Stomach (tissue), 8 donors: ENCODE measurements at regions not wholly inside any gene's neighbourhood (a gene's known extent, or its start where the extent isn't known, plus 50 kb on each side); places are given as distances from the start of the nearest gene placed in this dataset.
A peak's percentile ranks its signal among the peaks of the same experiment; 100 is the strongest.

Experiments used
- DNase-seq, 2 donors: peaks; one replicate each; pipeline versions ENCODE4 v3.0.0 to v3.0.0-alpha.2; 2013 to 2019
- H3K27ac ChIP-seq, 5 donors: fragments of 200-600 bp in 4 of 5; sonication (generic) in 4 of 5; one replicate each; pipeline ENCODE4 v1.5.1; 2013 to 2019; ENCODE audit warnings: mild to moderate bottlenecking in 1 of 5, moderate library complexity in 1 of 5
- H3K27me3 ChIP-seq, 3 donors: fragments of 200-600 bp; sonication (generic); one replicate each; pipeline ENCODE4 v1.5.1; 2017 to 2019; ENCODE audit warnings: mixed run types in 1 of 3
- H3K36me3 ChIP-seq, 4 donors: fragments of 200-600 bp; sonication (generic); 1 replicate in 3 of 4; 2 replicates in 1 of 4; pipeline ENCODE4 v1.5.1; 2016 to 2019
- H3K4me1 ChIP-seq, 4 donors: fragments of 200-600 bp; sonication (generic); one replicate each; pipeline ENCODE4 v1.5.1; 2016 to 2019
- H3K4me3 ChIP-seq, 4 donors: fragments of 200-600 bp; sonication (generic) in 3 of 4; one replicate each; pipeline ENCODE4 v1.5.1; 2016 to 2019; ENCODE audit warnings: mild to moderate bottlenecking in 1 of 4
- H3K9me3 ChIP-seq, 4 donors: fragments of 200-600 bp; sonication (generic); one replicate each; pipeline ENCODE4 v1.5.1; 2016 to 2019
- EP300 ChIP-seq: sonication (generic); formaldehyde crosslinking; IDR thresholded peaks from one replicate; pipeline ENCODE4 v1.6.1; 2017; ENCODE audit warnings: antibody characterized with exemption
- POLR2A ChIP-seq, 4 donors: fragments of 450-650 bp; IDR thresholded peaks; one replicate each; pipeline ENCODE4 v1.6.1; 2016; ENCODE audit warnings: antibody characterized with exemption in 4 of 4, control low read depth in 2 of 4, mild to moderate bottlenecking in 1 of 4, moderate library complexity in 1 of 4
- POLR2AphosphoS5 ChIP-seq, 3 donors: sonication (generic); formaldehyde crosslinking; IDR thresholded peaks; one replicate each; pipeline ENCODE4 v1.6.1; 2016; ENCODE audit warnings: antibody characterized with exemption in 3 of 3
- WGBS, 5 donors: extraction: QIAGEN DNeasy Blood & Tissue Kit in 3 of 5; methylation state at CpG; one replicate each; pipeline versions ENCODE4 v1.1.5 to v1.1.7; 2013 to 2018; 5-methylcytosine and 5-hydroxymethylcytosine counted together
- intact Hi-C: fragments of 100-400 bp; cut with DNase I; formaldehyde crosslinking; loops from one replicate; pipeline ENCODE4 v1.15.1; 2023; ENCODE audit warnings: low total_unique reads
- TF ChIP-seq, protein P1 (sequence below), 7 experiments: fragments of 450-650 bp in 4 of 7; fragments of 200-600 bp in 3 of 7; sonication (generic) in 3 of 7; IDR thresholded peaks; one replicate each; pipeline ENCODE4 v1.5.1; 2016 to 2019; ENCODE audit warnings: antibody characterized with exemption in 7 of 7, control low read depth in 2 of 7, mild to moderate bottlenecking in 1 of 7
- donor health status: healthy with polysubstance abuse.
- donor health status: Bipolar disorder and iron deficiency.
- donor health status: healthy.

DNA sequence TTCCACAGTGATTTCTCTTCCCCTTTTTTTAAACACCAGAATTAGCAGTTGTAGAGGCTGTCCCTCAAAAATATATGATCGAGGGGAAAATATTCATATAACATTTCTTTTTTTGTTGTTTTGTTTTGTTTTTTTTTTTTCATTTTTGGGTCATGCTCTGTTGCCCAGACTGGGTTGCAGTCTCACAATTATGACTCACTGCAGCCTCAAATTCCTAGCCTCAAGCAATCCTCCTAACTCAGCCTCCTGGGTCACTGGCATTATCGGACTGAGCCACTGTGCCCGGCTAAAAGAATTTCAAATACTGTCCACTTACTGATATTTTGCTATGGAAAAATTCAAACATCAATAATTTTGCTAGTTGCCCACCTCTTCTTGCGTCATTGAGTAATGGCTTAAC lies 134.0 kb downstream of the HFE start:
- no peak overlapping the region for H3K27ac ChIP-seq
- no peaks in the 10 kb centered on the region for H3K36me3 ChIP-seq
- peaks cover 0 to 34% (median 9%) of the 10 kb centered on the region in 4 donors for H3K4me1 ChIP-seq
- TF ChIP-seq EP300 (no peak), POLR2A (IDR thresholded peaks at IDR 0.05) (no peak), POLR2AphosphoS5 (IDR thresholded peaks at IDR 0.05) (no peak)
- TF ChIP-seq, protein P1, sequence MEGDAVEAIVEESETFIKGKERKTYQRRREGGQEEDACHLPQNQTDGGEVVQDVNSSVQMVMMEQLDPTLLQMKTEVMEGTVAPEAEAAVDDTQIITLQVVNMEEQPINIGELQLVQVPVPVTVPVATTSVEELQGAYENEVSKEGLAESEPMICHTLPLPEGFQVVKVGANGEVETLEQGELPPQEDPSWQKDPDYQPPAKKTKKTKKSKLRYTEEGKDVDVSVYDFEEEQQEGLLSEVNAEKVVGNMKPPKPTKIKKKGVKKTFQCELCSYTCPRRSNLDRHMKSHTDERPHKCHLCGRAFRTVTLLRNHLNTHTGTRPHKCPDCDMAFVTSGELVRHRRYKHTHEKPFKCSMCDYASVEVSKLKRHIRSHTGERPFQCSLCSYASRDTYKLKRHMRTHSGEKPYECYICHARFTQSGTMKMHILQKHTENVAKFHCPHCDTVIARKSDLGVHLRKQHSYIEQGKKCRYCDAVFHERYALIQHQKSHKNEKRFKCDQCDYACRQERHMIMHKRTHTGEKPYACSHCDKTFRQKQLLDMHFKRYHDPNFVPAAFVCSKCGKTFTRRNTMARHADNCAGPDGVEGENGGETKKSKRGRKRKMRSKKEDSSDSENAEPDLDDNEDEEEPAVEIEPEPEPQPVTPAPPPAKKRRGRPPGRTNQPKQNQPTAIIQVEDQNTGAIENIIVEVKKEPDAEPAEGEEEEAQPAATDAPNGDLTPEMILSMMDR (IDR thresholded peaks at IDR 0.05): no peak
- intact Hi-C loops: no loop called here
- 96 to 97% (median 96%) methylated on average over 4 of the region's 4 CpGs for WGBS, 5 donors
- H3K9me3 ChIP-seq: peaks cover 0 to 17% (median 11%) of the 10 kb centered on the region in 4 donors
- H3K4me3 ChIP-seq: no peak overlapping the region
- H3K27me3 ChIP-seq: peaks cover 2 to 95% (median 24%) of the 10 kb centered on the region in 3 donors
- no peak for DNase-seq

DNA sequence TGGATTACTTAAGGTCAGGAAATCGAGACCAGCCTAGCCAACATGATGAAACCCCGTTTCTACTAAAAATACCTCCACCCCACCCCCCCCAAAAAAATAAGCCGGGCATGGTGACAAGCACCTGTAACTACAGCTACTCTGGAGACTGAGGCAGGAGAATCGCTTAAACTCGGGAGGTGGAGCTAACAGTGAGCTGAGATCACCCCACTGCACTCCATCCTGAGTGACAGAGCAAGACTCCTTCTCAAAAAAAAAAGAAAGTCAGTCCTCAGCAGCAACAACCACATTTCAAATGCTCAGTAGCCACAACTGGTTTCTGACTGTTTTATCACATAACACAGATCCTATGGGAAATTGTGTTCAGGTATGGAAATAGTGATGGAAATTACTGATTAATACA lies 135.3 kb downstream of the HFE start:
- Histone ChIP-seq H3K4me1 (peaks cover 0 to 23% (median 7%) of the 10 kb centered on the region in 4 donors), H3K27ac (peak overlapping the region in 3 of 5 donors; percentile 85 to 87 (median 87)), H3K4me3 (no peak overlapping the region), H3K36me3 (no peaks in the 10 kb centered on the region), H3K9me3 (peaks cover 0 to 17% (median 11%) of the 10 kb centered on the region in 4 donors), H3K27me3 (peaks cover 0 to 92% (median 13%) of the 10 kb centered on the region in 3 donors)
- TF ChIP-seq POLR2A (IDR thresholded peaks at IDR 0.05) (no peak), EP300 (no peak), POLR2AphosphoS5 (IDR thresholded peaks at IDR 0.05) (no peak)
- TF ChIP-seq, protein P1 (IDR thresholded peaks at IDR 0.05): no peak
- DNase-seq: peak in 1 of 2 donors; percentile 49
- intact Hi-C loops: no loop called here
- 25 to 46% (median 35%) methylated on average over 5 of the region's 5 CpGs for WGBS, 5 donors

DNA sequence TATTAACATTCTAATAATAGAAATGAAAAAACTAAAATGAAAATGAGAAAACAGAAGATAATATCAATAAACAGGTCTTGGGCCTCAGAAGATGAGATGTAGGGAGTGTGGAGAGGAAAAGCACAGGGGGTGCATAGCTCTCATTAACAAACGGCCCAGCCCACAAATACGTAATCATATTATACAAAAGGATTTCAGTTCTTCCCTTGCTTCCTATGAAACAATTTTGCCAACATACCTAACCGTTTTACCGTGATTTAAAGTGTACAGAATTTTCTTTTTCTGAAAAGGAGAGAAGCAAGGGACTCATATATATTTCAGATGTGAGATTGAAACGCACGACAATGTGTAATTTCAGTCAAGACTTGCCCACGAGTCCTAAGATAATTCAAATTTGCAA lies 136.0 kb downstream of the HFE start:
- H3K9me3 ChIP-seq: peaks cover 0 to 17% (median 11%) of the 10 kb centered on the region in 4 donors
- H3K27ac ChIP-seq: peak overlapping the region; percentile 77 to 96 (median 87)
- WGBS, 5 donors: 1 to 3% (median 1%) methylated on average over 7 of the region's 7 CpGs
- TF ChIP-seq POLR2A (IDR thresholded peaks at IDR 0.05): no peak
- TF ChIP-seq POLR2AphosphoS5 (IDR thresholded peaks at IDR 0.05): no peak
- no peak for TF ChIP-seq EP300
- TF ChIP-seq, protein P1 (IDR thresholded peaks at IDR 0.05): no peak
- DNase-seq: peak in 1 of 2 donors; percentile 77
- peaks cover 0 to 16% (median 7%) of the 10 kb centered on the region in 4 donors for H3K4me1 ChIP-seq
- peak overlapping the region; percentile 42 to 50 (median 45) for H3K4me3 ChIP-seq
- H3K36me3 ChIP-seq: no peaks in the 10 kb centered on the region
- intact Hi-C loops: no loop called here
- peaks cover 0 to 91% (median 11%) of the 10 kb centered on the region in 3 donors for H3K27me3 ChIP-seq

DNA sequence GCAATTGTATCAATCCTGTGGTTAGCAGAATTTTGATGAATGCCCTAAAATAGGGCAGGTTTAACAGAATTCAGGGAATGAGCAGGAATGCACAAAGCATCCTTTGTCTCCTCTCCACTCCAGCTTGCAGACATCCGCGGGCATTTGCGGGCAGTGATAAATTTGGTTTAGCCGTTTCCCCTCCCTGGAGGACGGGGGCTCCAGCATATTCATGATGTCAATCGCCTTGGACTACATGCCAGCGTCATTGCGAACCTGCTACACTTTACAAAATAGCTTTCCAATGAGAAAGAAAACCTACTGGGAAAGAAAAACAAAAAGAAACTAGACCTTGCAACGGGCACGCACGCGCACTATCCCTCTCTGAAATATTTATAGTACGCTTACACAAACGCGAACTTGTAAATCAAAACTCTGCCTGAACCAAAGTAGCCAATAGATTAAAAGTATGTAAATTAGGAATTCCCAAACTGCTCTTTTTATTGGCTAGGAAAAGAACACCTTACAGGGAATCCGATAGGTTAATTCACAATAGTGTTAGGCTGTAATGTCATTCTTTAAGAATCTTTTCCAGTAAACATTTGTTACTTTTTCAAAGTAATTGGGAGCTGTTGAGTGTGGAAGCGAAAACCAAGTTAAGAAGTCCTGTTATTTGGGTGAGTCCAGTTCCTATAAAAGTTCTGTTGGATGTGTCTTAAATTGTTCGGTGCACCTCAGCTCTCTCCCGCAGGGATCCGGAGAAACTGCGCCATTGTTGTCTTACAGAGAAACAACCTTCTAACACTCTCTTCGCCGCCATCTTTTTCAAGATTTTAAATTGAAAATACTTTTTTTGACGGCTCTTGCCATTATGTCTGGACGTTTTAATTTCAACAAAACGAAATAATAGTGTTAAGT lies 136.7 kb downstream of the HFE start:
- Histone ChIP-seq H3K4me1 (peaks cover 0 to 15% (median 7%) of the 10 kb centered on the region in 4 donors), H3K27ac (peak overlapping the region; percentile 77 to 96 (median 87)), H3K9me3 (peaks cover 0 to 17% (median 11%) of the 10 kb centered on the region in 4 donors), H3K27me3 (peaks cover 0 to 86% (median 10%) of the 10 kb centered on the region in 3 donors), H3K4me3 (peak overlapping the region; percentile 42 to 50 (median 45)), H3K36me3 (no peaks in the 10 kb centered on the region)
- 0 to 2% (median 1%) methylated on average over 26 of the region's 26 CpGs for WGBS, 5 donors
- DNase-seq: peak; percentile 75 to 95
- intact Hi-C loops: no loop called here
- TF ChIP-seq, protein P1 (IDR thresholded peaks at IDR 0.05): no peak
- peak; percentile 23 to 80 (median 62) for TF ChIP-seq POLR2AphosphoS5 (IDR thresholded peaks at IDR 0.05)
